ENCODE measurements at regions not wholly inside any gene's neighbourhood (a gene's known extent, or its start where the extent isn't known, plus 50 kb on each side); places are given as distances from the start of the nearest gene placed in this dataset.

DNA sequence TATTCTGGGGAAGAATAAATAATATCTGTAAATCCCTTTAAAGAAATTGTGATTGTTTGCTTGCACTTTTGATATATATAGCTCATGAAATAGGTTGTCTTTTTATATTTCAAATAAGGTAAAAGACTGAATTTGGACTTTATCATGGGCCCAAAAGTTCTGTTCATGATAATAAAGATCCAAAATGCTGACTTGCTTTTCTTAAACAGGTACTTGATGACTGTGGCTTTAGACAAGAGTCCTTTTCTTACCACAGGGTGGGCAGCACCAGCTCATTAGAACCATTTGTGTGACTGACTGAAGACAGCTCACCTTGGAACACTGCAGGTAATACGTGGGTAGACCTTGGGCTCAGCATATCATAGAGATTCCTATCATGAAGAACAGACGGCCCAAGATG is 432.6 kb downstream of the ETNK1 start:
- no peak for DNase-seq (ENCODE audit: low read depth in 4 of 4, low spot score in 3 of 4)

DNA sequence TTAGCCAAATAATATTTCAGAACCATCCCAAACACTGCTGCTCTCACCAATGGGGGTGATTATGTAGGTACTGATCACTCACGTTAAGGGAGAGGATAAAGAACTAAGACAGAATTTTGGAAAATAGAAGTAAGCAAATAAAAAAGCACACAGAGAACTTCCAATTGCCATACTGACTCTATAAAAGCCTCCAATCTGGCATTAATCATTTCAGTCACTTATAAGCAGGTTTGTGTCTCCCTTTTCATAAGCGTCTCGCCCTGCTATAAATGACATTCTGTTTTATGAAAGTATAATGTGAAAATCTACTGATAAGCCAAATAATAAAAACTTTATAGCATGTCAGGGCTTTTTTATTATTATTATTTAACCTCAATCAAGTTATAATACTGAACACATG is 435.2 kb downstream of the ETNK1 start:
- DNase-seq (ENCODE audit: low read depth in 4 of 4, low spot score in 3 of 4), result no peak

DNA sequence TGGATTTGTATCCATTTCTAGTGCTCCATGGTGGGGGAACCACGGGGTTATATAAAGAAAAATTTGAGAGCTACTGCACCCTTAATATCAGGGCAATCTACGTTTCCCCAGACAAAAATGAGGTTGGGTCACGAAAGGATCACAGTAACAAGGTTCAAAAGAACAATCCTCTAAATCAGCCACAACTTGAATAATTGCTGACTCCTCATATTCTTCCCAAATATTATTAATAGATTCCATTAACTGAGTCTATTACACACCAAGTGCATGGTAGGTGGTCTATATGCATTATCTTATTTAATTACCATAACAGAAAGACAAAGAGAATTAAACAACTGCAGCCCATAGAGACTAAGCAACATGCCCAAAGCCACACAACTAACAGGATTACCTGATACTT is 438.2 kb downstream of the ETNK1 start:
- DNase-seq (ENCODE audit: low read depth in 4 of 4, low spot score in 3 of 4), result no peak

- DNase-seq (ENCODE audit: low read depth in 4 of 4, low spot score in 3 of 4), result no peak
Measured at GRCh38 chr12:23066095-23066494, 441.1 kb downstream of the ETNK1 start.

GRCh38 chr12:23083267-23083666 is 458.3 kb downstream of the ETNK1 start:
- DNase-seq (ENCODE audit: low read depth in 4 of 4, low spot score in 3 of 4), result no peak

DNA sequence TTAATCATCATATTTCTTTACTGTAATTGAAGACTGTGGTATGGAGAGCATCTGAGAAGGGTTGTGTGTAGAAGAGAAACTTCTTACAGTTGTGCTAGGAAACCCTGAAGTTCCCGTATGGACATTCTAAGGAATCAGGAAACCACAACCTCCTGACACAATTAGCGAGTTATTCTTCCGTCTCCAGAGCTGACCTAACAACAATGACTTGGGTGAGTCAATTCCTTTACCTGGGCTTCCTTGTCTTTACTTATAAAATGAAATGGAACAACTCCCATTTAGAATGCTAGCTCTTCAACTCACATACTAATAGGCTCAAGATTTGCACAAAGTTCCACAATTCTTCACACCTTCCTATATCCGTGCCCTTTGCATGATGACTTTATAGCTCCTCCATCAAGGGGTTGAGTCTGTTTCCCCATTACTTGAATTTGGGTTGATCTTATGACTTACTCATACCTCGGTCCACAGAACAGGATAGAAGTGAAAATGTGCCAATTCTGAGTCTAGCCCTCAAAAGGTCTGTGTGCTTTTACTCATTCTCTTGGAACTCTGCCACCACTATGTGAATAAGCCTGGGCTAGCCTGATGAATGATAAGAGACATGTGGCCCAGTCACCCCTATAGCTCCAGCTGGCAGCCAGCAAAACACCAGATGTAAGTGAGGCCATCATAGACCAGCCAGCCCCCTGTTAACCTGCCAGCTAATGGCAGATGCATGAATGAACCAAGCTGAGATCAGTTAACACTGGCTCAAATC is 459.4 kb downstream of the ETNK1 start:
- no peak for DNase-seq (ENCODE audit: low read depth in 4 of 4, low spot score in 3 of 4)

DNA sequence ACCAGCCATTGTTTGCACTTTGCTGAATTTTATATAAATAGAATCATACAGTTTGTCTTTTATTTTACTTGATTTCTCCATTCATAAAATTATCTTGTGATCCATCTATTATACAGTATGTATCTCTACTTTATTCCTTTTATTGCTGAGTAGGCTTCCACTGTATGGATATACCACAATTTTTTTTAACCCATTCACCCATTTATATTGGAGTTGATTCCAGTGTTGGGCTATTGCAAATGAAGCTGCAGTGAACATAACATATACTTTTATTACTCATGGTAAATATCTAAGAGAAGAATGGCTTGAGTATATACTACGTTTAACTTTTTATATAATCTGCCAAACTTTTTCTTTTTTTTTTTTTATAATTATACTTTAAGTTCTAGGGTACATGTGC is 463.6 kb downstream of the ETNK1 start:
- no peak for DNase-seq (ENCODE audit: low read depth in 4 of 4, low spot score in 3 of 4)

- no peak for DNase-seq (ENCODE audit: low read depth in 4 of 4, low spot score in 3 of 4)
Measured at GRCh38 chr12:23093488-23093887, 468.5 kb downstream of the ETNK1 start.

DNA sequence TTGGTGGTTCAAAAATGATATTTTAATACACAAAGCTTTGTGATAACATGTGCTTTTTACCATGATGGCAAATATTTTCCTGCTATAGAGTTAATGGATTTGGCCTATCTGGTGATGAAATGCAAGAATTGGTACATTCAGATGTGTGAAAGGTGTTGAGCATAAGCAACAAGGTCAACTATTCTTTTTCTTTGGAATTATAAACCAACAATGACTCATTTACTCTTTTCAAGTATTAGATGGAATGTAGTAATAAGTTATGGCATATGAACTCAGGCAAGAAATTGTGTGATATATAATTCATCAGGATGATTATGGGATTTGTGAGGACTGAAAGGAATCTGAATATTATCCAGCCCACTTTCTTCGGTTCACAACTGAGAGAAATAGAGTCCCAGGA is 471.4 kb downstream of the ETNK1 start:
- no peak for DNase-seq (ENCODE audit: low read depth in 4 of 4, low spot score in 3 of 4)

DNA sequence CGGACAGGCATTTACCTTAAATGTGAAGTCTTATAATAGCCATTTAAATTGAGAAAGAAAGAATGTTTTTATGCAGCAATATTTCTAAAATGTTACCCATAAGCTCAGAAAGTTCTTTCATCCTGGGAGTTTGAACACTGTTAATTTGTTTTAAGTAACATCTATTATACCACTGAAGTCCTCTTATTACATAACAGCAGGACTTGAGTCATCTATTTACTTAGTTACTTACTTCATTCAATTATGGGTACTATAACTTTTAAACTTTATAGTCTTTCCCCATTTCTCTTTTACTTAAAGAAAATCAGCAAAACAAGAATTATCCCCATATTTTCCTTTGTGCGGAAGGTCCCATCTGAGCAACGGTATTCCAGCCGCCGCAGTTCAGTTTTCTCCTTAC is 473.1 kb downstream of the ETNK1 start:
- no peak for DNase-seq (ENCODE audit: low read depth in 4 of 4, low spot score in 3 of 4)

- DNase-seq (ENCODE audit: low read depth in 4 of 4, low spot score in 3 of 4), result no peak
Measured at GRCh38 chr12:23098517-23098916, 473.5 kb downstream of the ETNK1 start.

GRCh38 chr12:23099104-23099503 is 474.1 kb downstream of the ETNK1 start:
- DNase-seq (ENCODE audit: low read depth in 4 of 4, low spot score in 3 of 4), result no peak

GRCh38 chr12:23099604-23100003 is 474.6 kb downstream of the ETNK1 start:
- no peak for DNase-seq (ENCODE audit: low read depth in 4 of 4, low spot score in 3 of 4)

GRCh38 chr12:23108957-23109356 is 484.0 kb downstream of the ETNK1 start:
- DNase-seq (ENCODE audit: low read depth in 4 of 4, low spot score in 3 of 4), result no peak

DNA sequence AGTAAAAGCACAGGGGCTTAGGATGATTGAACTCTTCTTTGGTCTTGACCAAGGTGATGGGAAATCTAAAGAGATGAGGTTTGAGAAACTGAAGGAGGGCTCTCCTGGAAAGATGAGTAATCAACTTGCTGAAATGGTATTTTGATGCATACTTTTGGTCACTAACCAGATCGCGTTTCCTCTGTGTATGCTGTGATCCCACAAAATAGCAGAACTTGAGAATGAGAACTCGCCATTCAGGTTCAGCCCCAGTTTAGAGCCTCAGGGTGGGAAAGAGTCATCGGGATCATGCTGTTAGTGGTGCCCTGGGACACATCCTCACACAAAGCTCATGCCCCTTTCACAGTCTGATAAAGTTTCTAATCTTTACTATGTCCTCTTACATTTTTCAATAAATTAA is 488.8 kb downstream of the ETNK1 start:
- no peak for DNase-seq (ENCODE audit: low read depth in 4 of 4, low spot score in 3 of 4)

- DNase-seq (ENCODE audit: low read depth in 4 of 4, low spot score in 3 of 4), result no peak
Measured at GRCh38 chr12:23115984-23116383, 491.0 kb downstream of the ETNK1 start.

DNA sequence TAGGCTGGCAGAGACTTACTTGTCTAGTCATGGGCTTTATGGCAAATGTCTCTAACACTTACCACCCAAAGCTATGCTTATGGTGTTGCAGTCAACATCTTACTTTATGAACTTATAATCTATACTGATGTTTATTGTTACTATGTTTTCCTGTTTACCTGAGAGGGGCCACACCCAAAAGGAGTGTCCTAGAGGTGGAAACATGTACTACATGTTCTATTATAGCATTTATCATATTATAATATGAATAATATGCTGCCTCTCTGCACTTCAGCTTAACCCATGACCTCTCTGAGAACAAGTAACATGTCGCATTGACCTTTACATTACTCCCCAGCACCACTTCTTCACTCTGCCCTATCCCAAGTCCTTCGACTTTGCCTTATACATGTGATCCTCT is 501.8 kb downstream of the ETNK1 start:
- no peak for DNase-seq (ENCODE audit: low read depth in 4 of 4, low spot score in 3 of 4)

DNA sequence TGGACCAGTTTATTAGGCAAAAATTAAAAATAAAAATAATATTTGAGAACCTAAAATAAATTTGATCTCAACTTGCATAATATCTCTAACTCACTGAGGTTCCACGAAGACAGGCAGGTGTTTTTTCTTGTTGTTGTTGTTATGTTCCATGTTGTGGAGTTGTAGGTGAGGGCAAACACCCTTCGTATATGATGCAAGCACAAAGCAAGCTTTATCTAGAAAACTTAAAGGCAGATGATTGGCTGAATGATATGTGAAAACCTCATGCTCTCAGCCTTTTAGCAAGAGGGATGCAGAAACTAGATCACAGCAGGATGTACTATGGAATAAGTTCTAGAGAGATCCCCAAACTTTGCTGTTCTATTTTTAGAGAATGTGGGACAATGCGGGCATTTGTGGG is 502.7 kb downstream of the ETNK1 start:
- no peak for DNase-seq (ENCODE audit: low read depth in 4 of 4, low spot score in 3 of 4)

DNA sequence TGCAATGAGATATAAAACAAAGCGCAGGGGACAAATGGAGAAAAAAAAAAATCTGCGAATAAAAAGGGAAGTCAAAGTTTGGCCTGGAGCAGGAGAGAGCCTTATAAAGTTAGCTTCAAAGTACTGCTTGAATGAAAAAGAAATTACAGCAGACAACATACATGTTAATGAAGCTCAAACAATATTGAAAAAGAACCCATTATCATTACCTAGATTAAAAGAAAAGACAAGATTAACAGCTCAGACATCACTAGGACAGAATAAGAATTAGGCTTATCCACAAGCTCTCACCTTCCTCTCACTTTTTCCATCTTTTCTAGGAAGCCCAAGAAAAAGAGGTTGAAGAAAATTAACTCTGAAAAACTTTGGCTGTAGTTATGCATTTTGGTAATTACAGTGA is 503.5 kb downstream of the ETNK1 start:
- no peak for DNase-seq (ENCODE audit: low read depth in 4 of 4, low spot score in 3 of 4)

DNA sequence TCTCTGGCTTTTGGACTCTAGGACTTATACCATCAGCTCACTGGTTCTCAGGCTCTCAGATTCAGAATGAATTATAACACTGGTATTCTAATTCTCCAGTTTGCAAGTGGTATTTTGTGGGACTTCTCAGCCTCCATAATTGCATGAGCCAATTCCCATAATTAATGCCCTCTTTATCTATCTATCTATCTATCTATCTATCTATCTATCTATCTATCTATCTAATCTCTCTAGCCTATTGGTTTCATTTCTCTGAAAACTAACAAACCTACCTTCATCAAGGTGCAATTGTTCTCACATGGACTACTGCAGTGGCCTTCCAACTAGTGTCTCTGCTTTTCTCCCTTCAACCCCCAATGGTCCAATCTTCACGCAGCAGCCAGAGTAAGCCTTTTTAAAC is 507.4 kb downstream of the ETNK1 start:
- DNase-seq (ENCODE audit: low read depth in 4 of 4, low spot score in 3 of 4), result no peak

- DNase-seq (ENCODE audit: low read depth in 4 of 4, low spot score in 3 of 4), result no peak
Measured at GRCh38 chr12:23133471-23133870, 508.5 kb downstream of the ETNK1 start.

DNA sequence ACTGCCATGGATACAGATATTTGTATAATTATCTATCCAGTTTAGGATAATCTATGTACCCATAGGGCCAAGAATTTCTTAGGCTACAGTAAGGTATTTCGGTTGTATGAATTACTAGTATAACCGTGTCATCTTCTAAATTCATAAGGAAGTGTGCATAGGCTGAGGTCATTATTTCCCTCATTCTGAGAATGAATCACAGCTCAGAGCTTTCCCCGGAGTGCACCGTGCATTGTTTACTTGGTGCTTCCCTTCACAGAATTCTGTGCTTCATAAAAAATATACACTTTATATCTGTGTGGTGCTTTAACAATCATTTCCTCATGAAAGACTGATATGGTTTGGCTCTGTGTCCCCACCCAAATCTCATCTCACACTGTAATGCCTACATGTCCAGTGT is 514.1 kb downstream of the ETNK1 start:
- DNase-seq (ENCODE audit: low read depth in 4 of 4, low spot score in 3 of 4), result no peak

GRCh38 chr12:23140710-23141109 is 515.7 kb downstream of the ETNK1 start:
- no peak for DNase-seq (ENCODE audit: low read depth in 4 of 4, low spot score in 3 of 4)
